Activated naive CD4-positive, alpha-beta T cell treated with anti-CD3 and anti-CD28 coated beads for 36 hours (primary cell): ENCODE measurements at regions not wholly inside any gene's neighbourhood (a gene's known extent, or its start where the extent isn't known, plus 50 kb on each side); places are given as distances from the start of the nearest gene placed in this dataset.
A peak's percentile ranks its signal among the peaks of the same experiment; 100 is the strongest.

Experiments used
- CTCF ChIA-PET: fragments of 350-600 bp; sonication (Branson Sonifier 250); formaldehyde crosslinking; loops from one replicate; lab custom pipeline; 2021; ENCODE audit warnings: antibody characterized with exemption; lab: Charles Lee
- DNase-seq: peaks from one replicate; pipeline ENCODE4 v3.0.0-alpha.2; 2020
- H3K27ac Mint-ChIP-seq: one replicate; pipeline ENCODE4 v1.8.0; 2021; ENCODE audit warnings: mild to moderate bottlenecking, mixed read lengths
- H3K27me3 Mint-ChIP-seq: one replicate; pipeline ENCODE4 v1.8.0; 2021; ENCODE audit warnings: low read depth, mixed read lengths
- H3K36me3 Mint-ChIP-seq: one replicate; pipeline ENCODE4 v1.8.0; 2021; ENCODE audit warnings: low read depth, mixed read lengths
- H3K4me1 Mint-ChIP-seq: one replicate; pipeline ENCODE4 v1.8.0; 2021; ENCODE audit warnings: low read depth, mixed read lengths
- H3K4me3 Mint-ChIP-seq: one replicate; pipeline ENCODE4 v1.8.0; 2021; ENCODE audit warnings: mild to moderate bottlenecking, moderate library complexity, mixed read lengths
- H3K9me3 Mint-ChIP-seq: one replicate; pipeline ENCODE4 v1.8.0; 2021; ENCODE audit warnings: mixed read lengths
- intact Hi-C: fragments of 100-400 bp; cut with micrococcal nuclease; formaldehyde crosslinking; loops from one replicate; pipeline ENCODE4 v1.15.1; 2023

GRCh38 chr1:108049178-108049819, 84.3 kb upstream of the VAV3 start:
- H3K4me1 Mint-ChIP-seq = peaks cover 35% of the 10 kb centered on the region
- no peaks in the 10 kb centered on the region for H3K36me3 Mint-ChIP-seq
- no peaks in the 10 kb centered on the region for H3K9me3 Mint-ChIP-seq
- peak; percentile 51 for DNase-seq
- H3K27ac Mint-ChIP-seq = no peak overlapping the region
- no peak overlapping the region for H3K4me3 Mint-ChIP-seq
- H3K27me3 Mint-ChIP-seq = no peaks in the 10 kb centered on the region
- intact Hi-C loops = loop anchor here (10.0 kb wide), 1 partner anchor 264 kb away; no protein-coding TSS in a partner anchor
- CTCF ChIA-PET = interaction anchor here (0.7 to 2.3 kb wide), 8 partner anchors 10 to 267 kb away, joined by 3 to 5 read pairs (median 4); no protein-coding TSS in a partner anchor

GRCh38 chr1:108048301-108049177, 83.6 kb upstream of the VAV3 start:
- peaks cover 42% of the 10 kb centered on the region for H3K4me1 Mint-ChIP-seq
- no peak overlapping the region for H3K27ac Mint-ChIP-seq
- DNase-seq = no peak
- H3K36me3 Mint-ChIP-seq = no peaks in the 10 kb centered on the region
- H3K27me3 Mint-ChIP-seq = no peaks in the 10 kb centered on the region
- CTCF ChIA-PET = interaction anchor here (0.7 to 2.3 kb wide), 7 partner anchors 10 to 266 kb away, joined by 3 to 5 read pairs (median 4); no protein-coding TSS in a partner anchor
- intact Hi-C loops = loop anchor here (10.0 kb wide), 1 partner anchor 264 kb away; no protein-coding TSS in a partner anchor
- H3K4me3 Mint-ChIP-seq = no peak overlapping the region
- no peaks in the 10 kb centered on the region for H3K9me3 Mint-ChIP-seq

- Mint-ChIP-seq H3K27me3 (no peaks in the 10 kb centered on the region), H3K4me3 (no peak overlapping the region), H3K36me3 (no peaks in the 10 kb centered on the region), H3K27ac (no peak overlapping the region), H3K9me3 (no peaks in the 10 kb centered on the region), H3K4me1 (peaks cover 52% of the 10 kb centered on the region)
- CTCF ChIA-PET = interaction anchor here (0.6 to 1.8 kb wide), 5 partner anchors 9 to 122 kb away, joined by 3 to 7 read pairs (median 3); no protein-coding TSS in a partner anchor
- intact Hi-C loops = loop anchor here (10.0 kb wide), 1 partner anchor 262 kb away; no protein-coding TSS in a partner anchor
- no peak for DNase-seq
These were observed 82.1 kb upstream of the VAV3 start for GRCh38 chr1:108047085-108047484.

GRCh38 chr1:108046026-108046425, 81.0 kb upstream of the VAV3 start:
- H3K4me1 Mint-ChIP-seq = peaks cover 58% of the 10 kb centered on the region
- no peaks in the 10 kb centered on the region for H3K36me3 Mint-ChIP-seq
- no peak overlapping the region for H3K27ac Mint-ChIP-seq
- H3K9me3 Mint-ChIP-seq = no peaks in the 10 kb centered on the region
- H3K27me3 Mint-ChIP-seq = no peaks in the 10 kb centered on the region
- no peak overlapping the region for H3K4me3 Mint-ChIP-seq
- intact Hi-C loops = loop anchor here (10.0 kb wide), 1 partner anchor 261 kb away; no protein-coding TSS in a partner anchor
- no peak for DNase-seq
- CTCF ChIA-PET = interaction anchor here (0.7 to 1.8 kb wide), 8 partner anchors 10 to 264 kb away, joined by 3 to 7 read pairs (median 3); no protein-coding TSS in a partner anchor

GRCh38 chr1:108045460-108045859, 80.5 kb upstream of the VAV3 start:
- Mint-ChIP-seq H3K27ac (no peak overlapping the region), H3K9me3 (no peaks in the 10 kb centered on the region), H3K4me1 (peaks cover 53% of the 10 kb centered on the region), H3K36me3 (no peaks in the 10 kb centered on the region), H3K4me3 (no peak overlapping the region), H3K27me3 (no peaks in the 10 kb centered on the region)
- DNase-seq = no peak
- intact Hi-C loops = loop anchor here (10.0 kb wide), 1 partner anchor 261 kb away; no protein-coding TSS in a partner anchor
- CTCF ChIA-PET = interaction anchor here (1.1 to 1.8 kb wide), 3 partner anchors 37 to 263 kb away, joined by 3 to 7 read pairs (median 6); no protein-coding TSS in a partner anchor

GRCh38 chr1:108044318-108044717, 79.3 kb upstream of the VAV3 start:
- CTCF ChIA-PET = no interaction called here
- Mint-ChIP-seq H3K4me1 (peaks cover 41% of the 10 kb centered on the region), H3K27me3 (no peaks in the 10 kb centered on the region), H3K9me3 (no peaks in the 10 kb centered on the region), H3K4me3 (no peak overlapping the region), H3K27ac (no peak overlapping the region), H3K36me3 (no peaks in the 10 kb centered on the region)
- no peak for DNase-seq
- intact Hi-C loops = loop anchor here (10.0 kb wide), 1 partner anchor 260 kb away; no protein-coding TSS in a partner anchor

GRCh38 chr1:108043707-108044106, 78.7 kb upstream of the VAV3 start:
- CTCF ChIA-PET = interaction anchor here (0.8 kb wide), 1 partner anchor 82 kb away, joined by 3 read pairs; no protein-coding TSS in a partner anchor
- no peak overlapping the region for H3K27ac Mint-ChIP-seq
- intact Hi-C loops = loop anchor here (10.0 kb wide), 1 partner anchor 259 kb away; no protein-coding TSS in a partner anchor

GRCh38 chr1:108042610-108043009, 77.6 kb upstream of the VAV3 start:
- no peaks in the 10 kb centered on the region for H3K9me3 Mint-ChIP-seq

More at GRCh38 chr1:108043707-108044106, 78.7 kb upstream of the VAV3 start:
- no peak for DNase-seq
- no peak overlapping the region for H3K4me3 Mint-ChIP-seq
- H3K27me3 Mint-ChIP-seq = no peaks in the 10 kb centered on the region
- H3K36me3 Mint-ChIP-seq = no peaks in the 10 kb centered on the region
- no peaks in the 10 kb centered on the region for H3K9me3 Mint-ChIP-seq
- H3K4me1 Mint-ChIP-seq = peaks cover 36% of the 10 kb centered on the region

GRCh38 chr1:108041360-108042142, 76.6 kb upstream of the VAV3 start:
- H3K36me3 Mint-ChIP-seq = no peaks in the 10 kb centered on the region
- CTCF ChIA-PET = interaction anchor here (1.0 to 1.2 kb wide), 2 partner anchors 11 to 77 kb away, joined by 3 to 5 read pairs; partner anchors contain the start of gene VAV3
- no peaks in the 10 kb centered on the region for H3K9me3 Mint-ChIP-seq
- H3K27ac Mint-ChIP-seq = peak overlapping the region; percentile 17
- H3K4me3 Mint-ChIP-seq = peak overlapping the region; percentile 14
- H3K4me1 Mint-ChIP-seq = peaks cover 36% of the 10 kb centered on the region
- intact Hi-C loops = loop anchor here (1.0 to 10.0 kb wide), 4 partner anchors 10 to 257 kb away; no protein-coding TSS in a partner anchor
- DNase-seq = peak; percentile 43
- no peaks in the 10 kb centered on the region for H3K27me3 Mint-ChIP-seq

More at GRCh38 chr1:108042610-108043009, 77.6 kb upstream of the VAV3 start:
- H3K27ac Mint-ChIP-seq = no peak overlapping the region
- no peaks in the 10 kb centered on the region for H3K36me3 Mint-ChIP-seq
- peak; percentile 19 for DNase-seq
- no peak overlapping the region for H3K4me3 Mint-ChIP-seq
- no peaks in the 10 kb centered on the region for H3K27me3 Mint-ChIP-seq
- CTCF ChIA-PET = interaction anchor here (0.9 kb wide), 1 partner anchor 9 kb away, joined by 3 read pairs; no protein-coding TSS in a partner anchor
- H3K4me1 Mint-ChIP-seq = peaks cover 36% of the 10 kb centered on the region
- intact Hi-C loops = loop anchor here (10.0 kb wide), 1 partner anchor 258 kb away; no protein-coding TSS in a partner anchor

GRCh38 chr1:108038653-108039236, 73.8 kb upstream of the VAV3 start:
- Mint-ChIP-seq H3K36me3 (no peaks in the 10 kb centered on the region), H3K4me3 (no peak overlapping the region), H3K27ac (no peak overlapping the region), H3K9me3 (no peaks in the 10 kb centered on the region), H3K27me3 (no peaks in the 10 kb centered on the region), H3K4me1 (peaks cover 20% of the 10 kb centered on the region)
- no peak for DNase-seq
- CTCF ChIA-PET = interaction anchor here (0.6 to 1.3 kb wide), 3 partner anchors 10 to 131 kb away, joined by 3 read pairs; no protein-coding TSS in a partner anchor
- intact Hi-C loops = no loop called here
